Frontal cortex (tissue), 3 donors: ENCODE measurements at regions not wholly inside any gene's neighbourhood (a gene's known extent, or its start where the extent isn't known, plus 50 kb on each side); places are given as distances from the start of the nearest gene placed in this dataset.

ENCODE experiments used
- DNase-seq, 2 donors: peaks; one replicate each; pipeline ENCODE4 v3.0.0; 2012; ENCODE audit warnings: low spot score in 2 of 2
- FAIRE-seq: peaks from 2 replicates; lab custom pipeline; 2012; peaks lifted over from hg19 to GRCh38; lab: Jason Lieb, UNC
- donor health status: control.
- donor health status: control.
- donor health status: control.

DNA sequence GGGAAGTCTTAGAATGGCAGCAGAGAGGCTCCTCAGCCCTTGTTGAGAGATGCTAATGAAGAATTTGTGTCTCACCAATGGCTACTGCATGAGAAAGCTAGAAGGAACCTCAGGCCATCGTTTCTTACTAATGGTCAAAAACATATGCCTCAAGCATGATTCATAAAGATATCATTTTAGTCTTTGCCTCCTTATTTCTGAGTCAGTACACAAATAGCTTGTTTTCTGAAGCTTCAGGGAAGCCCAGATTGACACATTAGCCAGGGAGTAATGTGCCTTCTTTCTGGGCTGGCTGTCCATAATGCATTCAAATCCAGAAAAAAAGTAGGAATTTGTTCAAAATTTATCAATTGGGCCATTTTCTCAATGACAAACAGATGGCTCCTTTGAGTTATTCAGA is 169.4 kb upstream of the ZBED5 start:
- DNase-seq = no peak
- FAIRE-seq = no peak

DNA sequence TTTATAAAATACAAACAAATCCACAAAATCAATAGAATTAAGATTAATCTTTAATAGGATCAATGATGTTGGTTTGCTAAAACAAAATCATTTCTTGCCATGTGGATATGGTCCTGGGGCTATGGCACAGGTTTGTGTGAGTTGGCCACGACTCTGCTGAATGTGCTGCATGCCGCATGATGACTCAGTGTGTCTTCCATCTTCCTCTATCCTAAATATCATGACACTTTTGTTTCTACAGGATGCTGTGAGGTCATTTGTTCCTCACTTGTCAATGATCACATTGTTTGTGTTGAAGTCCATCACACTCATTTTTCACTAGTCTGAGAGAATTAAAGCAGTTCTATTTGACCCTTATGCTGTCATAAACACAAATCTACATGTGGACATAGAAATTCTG is 167.2 kb upstream of the ZBED5 start:
- DNase-seq (no peak), FAIRE-seq (no peak)

- DNase-seq (peak in 1 of 2 donors; percentile 32), FAIRE-seq (peak; percentile 19)
These were observed 164.4 kb upstream of the ZBED5 start for GRCh38 chr11:11022125-11022730.

GRCh38 chr11:11021563-11021962 is 163.7 kb upstream of the ZBED5 start:
- no peak for FAIRE-seq
- DNase-seq = no peak

GRCh38 chr11:11020747-11021149 is 162.9 kb upstream of the ZBED5 start:
- no peak for FAIRE-seq
- no peak for DNase-seq

DNA sequence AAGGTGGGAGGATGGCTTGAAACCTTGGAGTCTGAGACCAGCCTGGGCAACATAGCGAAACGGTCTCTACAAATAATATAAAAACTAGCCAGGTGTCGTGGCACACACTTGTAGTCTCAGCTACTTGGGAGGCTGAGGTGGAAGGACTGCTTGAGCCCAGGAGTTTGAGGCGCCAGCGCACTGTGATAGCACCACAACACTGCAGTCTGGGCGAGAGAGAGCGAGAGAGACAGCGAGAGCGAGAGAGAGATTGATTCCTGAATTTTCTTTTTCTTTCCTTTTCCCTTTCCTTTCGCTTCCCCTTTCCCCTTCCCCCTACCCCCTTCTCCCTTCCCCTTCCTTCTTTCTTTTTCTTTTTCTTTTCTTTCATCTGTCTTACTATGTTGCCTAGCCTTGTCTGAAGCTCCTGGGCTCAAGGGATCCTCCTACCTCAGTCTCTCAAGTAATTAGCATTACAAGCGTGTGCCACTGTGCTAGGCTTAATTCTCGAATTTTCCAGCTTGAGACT is 162.4 kb upstream of the ZBED5 start:
- DNase-seq = no peak
- FAIRE-seq = no peak

GRCh38 chr11:11016943-11017342 is 159.1 kb upstream of the ZBED5 start:
- DNase-seq (no peak), FAIRE-seq (no peak)

DNA sequence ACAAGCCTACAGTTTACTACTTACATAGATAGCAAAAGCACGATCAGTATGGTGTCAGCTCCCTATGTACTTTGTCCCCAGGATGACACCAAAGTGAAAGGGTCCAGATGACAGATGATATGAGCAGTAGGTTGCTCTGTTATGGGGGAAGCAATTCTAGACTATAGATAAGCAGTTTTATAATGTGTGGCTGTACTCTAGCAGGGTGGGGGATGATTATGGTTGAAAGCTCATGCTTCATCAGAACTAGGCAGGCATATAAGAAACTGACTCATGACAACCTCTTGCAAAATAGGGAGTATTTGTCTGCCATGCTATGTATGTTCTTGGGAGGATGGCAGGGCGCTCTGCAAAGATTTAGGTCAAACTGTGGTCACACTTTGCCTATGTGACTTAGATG is 158.2 kb upstream of the ZBED5 start:
- FAIRE-seq (no peak), DNase-seq (no peak)

GRCh38 chr11:11011617-11012016 is 153.8 kb upstream of the ZBED5 start:
- no peak for FAIRE-seq
- DNase-seq = no peak

DNA sequence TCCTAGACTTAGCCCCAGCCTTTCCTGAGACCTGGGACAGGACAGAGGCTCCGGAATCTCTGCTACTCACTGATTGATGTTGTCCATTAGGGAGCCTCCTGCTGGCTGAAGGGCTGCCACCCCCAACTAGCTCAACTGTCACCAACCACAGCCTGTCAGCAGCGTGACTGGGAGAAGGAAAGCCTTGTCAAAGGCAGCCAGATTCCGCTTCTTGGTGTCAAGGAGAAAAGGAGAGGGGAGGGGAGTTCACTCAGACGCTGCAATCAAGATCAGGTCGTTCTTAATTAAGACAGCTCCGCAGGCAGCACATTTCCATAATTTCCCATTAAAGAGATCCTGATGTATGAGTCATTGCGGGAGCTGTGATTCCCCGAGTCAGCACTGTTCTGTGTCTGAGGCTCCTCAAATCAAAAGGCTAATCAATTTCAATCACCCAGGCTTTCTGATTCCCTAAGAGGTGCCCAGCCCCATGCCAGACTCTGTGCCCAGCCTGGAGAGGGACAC is 152.8 kb upstream of the ZBED5 start:
- FAIRE-seq = no peak

GRCh38 chr11:11009179-11009578 is 151.3 kb upstream of the ZBED5 start:
- FAIRE-seq (no peak), DNase-seq (no peak)

More for the DNA sequence above, 152.8 kb upstream of the ZBED5 start:
- peak in 1 of 2 donors; percentile 20 for DNase-seq

DNA sequence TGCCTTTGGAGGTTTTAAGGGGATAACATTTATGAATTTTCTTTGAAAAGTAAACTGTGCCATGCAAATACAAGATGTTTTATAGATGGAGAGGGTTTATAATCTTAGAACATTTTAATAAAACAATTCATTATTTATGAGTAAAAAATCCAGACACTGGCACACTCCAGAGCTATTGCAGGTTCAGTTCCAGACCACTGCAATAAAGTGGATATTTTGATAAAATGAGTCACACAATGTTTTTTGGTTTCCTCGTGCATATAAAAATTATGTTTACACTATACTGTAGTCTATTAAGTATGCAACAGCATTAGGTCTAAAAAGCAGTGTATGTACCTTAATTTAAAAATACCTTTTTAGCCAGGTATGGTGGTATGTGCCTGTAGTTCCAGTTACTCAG is 146.2 kb upstream of the ZBED5 start:
- FAIRE-seq (no peak), DNase-seq (no peak)

- no peak for FAIRE-seq
- DNase-seq = no peak
These were observed 145.4 kb upstream of the ZBED5 start for GRCh38 chr11:11003226-11003625.

GRCh38 chr11:11000579-11001283 is 142.9 kb upstream of the ZBED5 start:
- DNase-seq (no peak), FAIRE-seq (no peak)

DNA sequence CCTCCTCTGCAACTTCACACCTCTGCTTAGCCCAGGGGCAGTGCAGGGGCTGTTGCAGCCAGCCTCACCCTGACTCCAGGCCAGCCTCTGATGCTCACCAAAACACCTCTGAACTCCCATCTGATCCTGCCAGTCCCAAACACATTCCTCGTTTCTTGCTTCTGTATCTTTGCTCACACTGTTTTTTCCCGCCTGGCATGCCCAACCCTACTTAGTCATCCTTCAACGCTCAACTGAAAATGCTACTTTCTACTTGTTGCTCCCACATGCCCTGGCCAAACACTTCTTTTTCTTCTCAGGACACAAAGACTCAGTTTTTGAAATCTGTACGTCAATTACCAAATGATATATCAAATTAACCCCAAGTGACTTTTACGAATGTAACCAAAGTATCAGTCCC is 140.8 kb upstream of the ZBED5 start:
- FAIRE-seq (no peak), DNase-seq (no peak)

DNA sequence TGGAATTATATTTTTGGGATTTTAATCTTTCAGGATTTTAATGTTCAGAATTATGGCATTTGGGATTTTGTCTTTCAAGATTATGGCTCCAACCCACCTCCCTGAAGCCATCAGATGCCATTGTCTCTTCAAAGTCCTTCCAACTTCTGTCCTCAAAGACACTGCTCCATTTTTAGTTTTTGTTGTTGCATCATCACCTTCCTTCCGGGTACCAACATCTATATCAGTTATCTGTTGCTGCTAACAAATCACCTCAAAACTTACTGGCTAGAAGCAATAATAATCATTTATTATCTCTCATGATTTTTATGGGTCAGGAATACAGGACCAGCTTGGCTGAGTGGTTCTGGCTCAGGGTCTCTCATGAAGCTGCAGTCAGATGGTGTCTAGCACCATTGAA is 138.8 kb upstream of the ZBED5 start:
- FAIRE-seq = no peak

GRCh38 chr11:10993640-10994039 is 135.8 kb upstream of the ZBED5 start:
- no peak for FAIRE-seq
- DNase-seq = no peak

More for the DNA sequence above, 138.8 kb upstream of the ZBED5 start:
- DNase-seq = no peak

- no peak for DNase-seq
- no peak for FAIRE-seq
These were observed 135.3 kb upstream of the ZBED5 start for GRCh38 chr11:10993186-10993585.

DNA sequence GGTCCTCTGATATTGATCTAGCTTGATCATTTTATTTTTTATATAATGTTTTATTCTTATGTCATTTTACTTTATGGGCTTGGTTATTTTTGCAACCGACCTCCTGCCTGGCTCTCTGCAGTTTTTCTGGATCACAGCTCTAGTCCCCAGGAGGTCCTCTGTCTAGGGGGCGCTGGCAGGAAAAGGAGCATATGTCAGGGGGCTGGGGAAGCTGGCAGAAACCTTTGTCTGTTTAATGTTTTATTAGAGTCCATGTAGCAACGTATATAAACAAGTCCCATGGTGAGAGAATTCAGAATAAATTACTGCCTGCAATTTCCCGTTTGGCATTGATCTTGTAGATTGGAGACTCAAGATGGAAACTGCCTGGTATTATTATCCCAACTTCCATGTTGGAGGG is 133.5 kb upstream of the ZBED5 start:
- DNase-seq = no peak

GRCh38 chr11:10990637-10991193 is 132.9 kb upstream of the ZBED5 start:
- no peak for DNase-seq
- FAIRE-seq = no peak

More for the DNA sequence above, 133.5 kb upstream of the ZBED5 start:
- no peak for FAIRE-seq

GRCh38 chr11:10990160-10990559 is 132.3 kb upstream of the ZBED5 start:
- FAIRE-seq = no peak
- DNase-seq = no peak
